CD14-positive monocyte (primary cell): ENCODE measurements at regions not wholly inside any gene's neighbourhood (a gene's known extent, or its start where the extent isn't known, plus 50 kb on each side); places are given as distances from the start of the nearest gene placed in this dataset.

Experiments
- DNase-seq, 3 donors: peaks; one replicate each; pipeline ENCODE4 v3.0.0-alpha.2; 2011 to 2022
- H2AFZ ChIP-seq: 2 replicates; pipeline ENCODE4 v1.6.0; 2012; ENCODE audit warnings: mild to moderate bottlenecking, low read depth, low read length, inconsistent platforms; ENCODE audit not compliant: insufficient read depth, poor library complexity, severe bottlenecking
- H3K27ac ChIP-seq, 2 donors: 1 replicate in 1 of 2; 2 replicates in 1 of 2; pipeline ENCODE4 v1.5.1; 2012 to 2013; ENCODE audit warnings: low read length in 2 of 2, control low read depth in 1 of 2, inconsistent platforms in 1 of 2, low read depth in 1 of 2, mild to moderate bottlenecking in 1 of 2
- H3K27me3 ChIP-seq, 2 donors: one replicate each; pipeline versions ENCODE4 v1.6.0 to v1.6.1; 2011 to 2013; ENCODE audit warnings: low read length in 2 of 2; ENCODE audit not compliant: control insufficient read depth in 2 of 2, insufficient read depth in 2 of 2
- H3K36me3 ChIP-seq, 2 donors: replicated peaks in 1 of 2; 1 replicate in 1 of 2; 2 replicates in 1 of 2; pipeline versions ENCODE4 v1.5.1 to v1.6.1; 2012 to 2013; ENCODE audit warnings: low read length in 2 of 2, control low read depth in 1 of 2, inconsistent platforms in 1 of 2, mild to moderate bottlenecking in 1 of 2; ENCODE audit not compliant: insufficient read depth in 2 of 2, control insufficient read depth in 1 of 2
- H3K4me1 ChIP-seq, 2 donors: 1 replicate in 1 of 2; 2 replicates in 1 of 2; pipeline versions ENCODE4 v1.5.1 to v1.6.1; 2012 to 2013; ENCODE audit warnings: low read length in 2 of 2, control low read depth in 1 of 2, inconsistent platforms in 1 of 2, mild to moderate bottlenecking in 1 of 2, moderate library complexity in 1 of 2; ENCODE audit not compliant: insufficient read depth in 2 of 2, control insufficient read depth in 1 of 2
- H3K4me2 ChIP-seq: replicated peaks from 2 replicates; pipeline ENCODE3; 2012; ENCODE audit warnings: low read length, moderate library complexity, mild to moderate bottlenecking; ENCODE audit not compliant: poor library complexity, severe bottlenecking; ENCODE audit errors: extremely low read depth
- H3K4me3 ChIP-seq, 3 experiments: fragments of 200-600 bp in 1 of 3; sonication (generic) in 1 of 3; replicated peaks in 1 of 3; 1 replicate in 2 of 3; 2 replicates in 1 of 3; pipeline ENCODE4 v1.5.1; 2011 to 2013; ENCODE audit warnings: low read length in 3 of 3, mild to moderate bottlenecking in 3 of 3, control low read depth in 2 of 3, low read depth in 2 of 3, inconsistent platforms in 1 of 3, moderate library complexity in 1 of 3
- H3K79me2 ChIP-seq: 2 replicates; pipeline ENCODE4 v1.6.0; 2012; ENCODE audit warnings: mild to moderate bottlenecking, control low read depth, inconsistent platforms, low read length, moderate library complexity; ENCODE audit not compliant: insufficient read depth
- H3K9ac ChIP-seq: 2 replicates; pipeline ENCODE4 v1.6.0; 2017; ENCODE audit warnings: low read length, mild to moderate bottlenecking; ENCODE audit not compliant: insufficient read depth, poor library complexity, severe bottlenecking
- H3K9me3 ChIP-seq, 2 donors: replicated peaks in 1 of 2; 1 replicate in 1 of 2; 2 replicates in 1 of 2; pipeline versions ENCODE4 v1.5.1 to v1.6.1; 2012 to 2013; ENCODE audit warnings: low read length in 2 of 2, control low read depth in 1 of 2; ENCODE audit not compliant: control insufficient read depth in 1 of 2, insufficient read depth in 1 of 2
- H4K20me1 ChIP-seq: 2 replicates; pipeline ENCODE4 v1.6.0; 2012; ENCODE audit warnings: mild to moderate bottlenecking, low read length, control low read depth, moderate library complexity; ENCODE audit not compliant: insufficient read depth
- H3K27ac Mint-ChIP-seq, 7 donors: one replicate each; pipeline ENCODE4 v1.8.0; 2020; ENCODE audit warnings: mild to moderate bottlenecking in 7 of 7, mixed read lengths in 7 of 7, moderate library complexity in 6 of 7, inconsistent platforms in 2 of 7
- H3K27me3 Mint-ChIP-seq, 3 donors: one replicate each; pipeline ENCODE4 v1.8.0; 2021 to 2022; ENCODE audit warnings: low read depth in 3 of 3, mild to moderate bottlenecking in 3 of 3, mixed read lengths in 3 of 3, moderate library complexity in 3 of 3, inconsistent platforms in 1 of 3
- H3K36me3 Mint-ChIP-seq, 2 donors: one replicate each; pipeline ENCODE4 v1.8.0; 2020; ENCODE audit warnings: mixed read lengths in 2 of 2, inconsistent platforms in 1 of 2, mild to moderate bottlenecking in 1 of 2
- H3K4me1 Mint-ChIP-seq: one replicate; pipeline ENCODE4 v1.8.0; 2020; ENCODE audit warnings: mild to moderate bottlenecking, mixed read lengths
- H3K4me3 Mint-ChIP-seq, 2 donors: one replicate each; pipeline ENCODE4 v1.8.0; 2020; ENCODE audit warnings: mild to moderate bottlenecking in 2 of 2, mixed read lengths in 2 of 2, moderate library complexity in 1 of 2
- H3K9me3 Mint-ChIP-seq, 7 donors: one replicate each; pipeline ENCODE4 v1.8.0; 2020 to 2022; ENCODE audit warnings: mixed read lengths in 7 of 7, mild to moderate bottlenecking in 6 of 7, moderate library complexity in 6 of 7, inconsistent platforms in 2 of 7
- WGBS: methylation state at CpG from one replicate; pipeline ENCODE4 v1.1.5; 2013; ENCODE audit warnings: missing lambda C conversion rate; ENCODE audit not compliant: insufficient coverage; 5-methylcytosine and 5-hydroxymethylcytosine counted together
- intact Hi-C, 2 donors: fragments of 100-400 bp; cut with micrococcal nuclease; formaldehyde crosslinking; loops; one replicate each; pipeline versions ENCODE4 v1.15.0 to v1.15.1; 2023
- TF ChIP-seq, protein P1 (sequence below): fragments of 200-600 bp; IDR thresholded peaks from one replicate; pipeline ENCODE4 v1.8.0; 2022; ENCODE audit warnings: antibody characterized with exemption, mild to moderate bottlenecking

DNA sequence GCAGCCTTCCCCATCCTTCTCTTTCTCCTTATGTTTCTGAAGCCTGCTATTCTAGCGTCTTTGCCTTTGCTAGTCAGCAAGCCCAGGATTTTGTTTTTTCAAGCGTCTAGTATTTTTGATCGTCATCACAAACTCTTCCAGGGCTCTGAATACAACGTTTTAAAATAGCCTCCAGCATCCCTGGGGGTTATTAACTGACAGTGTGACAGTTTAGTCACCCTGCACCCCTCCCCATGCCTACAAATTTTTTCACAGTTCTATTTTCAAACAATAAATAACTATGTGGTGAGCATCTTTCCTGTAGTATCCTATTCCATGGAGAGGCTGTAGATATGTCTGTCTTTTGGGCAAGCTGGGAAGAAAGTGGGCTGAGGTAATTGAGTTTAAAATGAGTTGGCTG is 280.9 kb downstream of the MAP2K4 start:
- no peaks in the 10 kb centered on the region for H3K27me3 ChIP-seq
- Mint-ChIP-seq H3K4me3 (no peak overlapping the region), H3K9me3 (peaks cover 4 to 21% (median 7%) of the 10 kb centered on the region in 7 donors), H3K36me3 (no peaks in the 10 kb centered on the region), H3K27ac (no peak overlapping the region), H3K27me3 (no peaks in the 10 kb centered on the region), H3K4me1 (no peaks in the 10 kb centered on the region)
- H4K20me1 ChIP-seq = no peaks in the 10 kb centered on the region
- intact Hi-C loops = no loop called here
- no peak overlapping the region for H3K4me2 ChIP-seq
- no peak overlapping the region for H2AFZ ChIP-seq
- H3K4me1 ChIP-seq = no peaks in the 10 kb centered on the region
- DNase-seq = no peak
- no peak overlapping the region for H3K9ac ChIP-seq
- no peak overlapping the region for H3K4me3 ChIP-seq
- TF ChIP-seq, protein P1, sequence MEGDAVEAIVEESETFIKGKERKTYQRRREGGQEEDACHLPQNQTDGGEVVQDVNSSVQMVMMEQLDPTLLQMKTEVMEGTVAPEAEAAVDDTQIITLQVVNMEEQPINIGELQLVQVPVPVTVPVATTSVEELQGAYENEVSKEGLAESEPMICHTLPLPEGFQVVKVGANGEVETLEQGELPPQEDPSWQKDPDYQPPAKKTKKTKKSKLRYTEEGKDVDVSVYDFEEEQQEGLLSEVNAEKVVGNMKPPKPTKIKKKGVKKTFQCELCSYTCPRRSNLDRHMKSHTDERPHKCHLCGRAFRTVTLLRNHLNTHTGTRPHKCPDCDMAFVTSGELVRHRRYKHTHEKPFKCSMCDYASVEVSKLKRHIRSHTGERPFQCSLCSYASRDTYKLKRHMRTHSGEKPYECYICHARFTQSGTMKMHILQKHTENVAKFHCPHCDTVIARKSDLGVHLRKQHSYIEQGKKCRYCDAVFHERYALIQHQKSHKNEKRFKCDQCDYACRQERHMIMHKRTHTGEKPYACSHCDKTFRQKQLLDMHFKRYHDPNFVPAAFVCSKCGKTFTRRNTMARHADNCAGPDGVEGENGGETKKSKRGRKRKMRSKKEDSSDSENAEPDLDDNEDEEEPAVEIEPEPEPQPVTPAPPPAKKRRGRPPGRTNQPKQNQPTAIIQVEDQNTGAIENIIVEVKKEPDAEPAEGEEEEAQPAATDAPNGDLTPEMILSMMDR = no peak
- no peak overlapping the region for H3K27ac ChIP-seq
- no CpG with 5 or more reads among the region's 4 CpGs for WGBS
- peaks cover 7 to 13% of the 10 kb centered on the region in 2 donors for H3K9me3 ChIP-seq
- H3K79me2 ChIP-seq = no peaks in the 10 kb centered on the region
- no peaks in the 10 kb centered on the region for H3K36me3 ChIP-seq

- Histone ChIP-seq H3K4me3 (no peak overlapping the region), H3K27ac (no peak overlapping the region), H3K27me3 (no peaks in the 10 kb centered on the region), H3K4me1 (no peaks in the 10 kb centered on the region), H2AFZ (no peak overlapping the region), H3K9ac (no peak overlapping the region), H4K20me1 (no peaks in the 10 kb centered on the region), H3K79me2 (no peaks in the 10 kb centered on the region), H3K36me3 (no peaks in the 10 kb centered on the region), H3K4me2 (no peak overlapping the region), H3K9me3 (peaks cover 11 to 13% of the 10 kb centered on the region in 2 donors)
- no peaks in the 10 kb centered on the region for H3K4me1 Mint-ChIP-seq
- DNase-seq = no peak
- peak overlapping the region in 1 of 7 donors; percentile 41 for H3K27ac Mint-ChIP-seq
- TF ChIP-seq, protein P1 = no peak
- H3K27me3 Mint-ChIP-seq = no peaks in the 10 kb centered on the region
- H3K36me3 Mint-ChIP-seq = no peaks in the 10 kb centered on the region
- no CpG with 5 or more reads among the region's 3 CpGs for WGBS
- H3K9me3 Mint-ChIP-seq = peaks cover 5 to 18% (median 8%) of the 10 kb centered on the region in 7 donors
- no peak overlapping the region for H3K4me3 Mint-ChIP-seq
- intact Hi-C loops = no loop called here
Observed at GRCh38 chr17:12302711-12303110, 282.0 kb downstream of the MAP2K4 start.
